Fibroblast of skin of right quadriceps (primary cell): ENCODE measurements at regions not wholly inside any gene's neighbourhood (a gene's known extent, or its start where the extent isn't known, plus 50 kb on each side); places are given as distances from the start of the nearest gene placed in this dataset.

Source experiments
- DNase-seq: peaks from one replicate; pipeline ENCODE4 v3.0.0-alpha.2; 2013

- DNase-seq, result no peak
Measured at GRCh38 chr10:29131952-29132547, 156.8 kb upstream of the LYZL1 start.

GRCh38 chr10:29132551-29133111, 156.2 kb upstream of the LYZL1 start:
- DNase-seq, result no peak

- DNase-seq, result no peak
Measured at GRCh38 chr10:29135337-29135736, 153.5 kb upstream of the LYZL1 start.

GRCh38 chr10:29136411-29136810, 152.5 kb upstream of the LYZL1 start:
- DNase-seq, result peak; percentile 27

- no peak for DNase-seq
Measured at GRCh38 chr10:29140151-29140550, 148.7 kb upstream of the LYZL1 start.

GRCh38 chr10:29140991-29141390, 147.9 kb upstream of the LYZL1 start:
- DNase-seq, result peak; percentile 93

- peak; percentile 28 for DNase-seq
Measured at GRCh38 chr10:29141761-29142160, 147.1 kb upstream of the LYZL1 start.

GRCh38 chr10:29142516-29143314, 146.2 kb upstream of the LYZL1 start:
- no peak for DNase-seq

GRCh38 chr10:29144126-29144525, 144.7 kb upstream of the LYZL1 start:
- no peak for DNase-seq

- no peak for DNase-seq
Measured at GRCh38 chr10:29146311-29147100, 142.4 kb upstream of the LYZL1 start.

- DNase-seq, result no peak
Measured at GRCh38 chr10:29150010-29150409, 138.9 kb upstream of the LYZL1 start.

- no peak for DNase-seq
Measured at GRCh38 chr10:29151005-29151404, 137.9 kb upstream of the LYZL1 start.

- no peak for DNase-seq
Measured at GRCh38 chr10:29157321-29157720, 131.5 kb upstream of the LYZL1 start.

GRCh38 chr10:29158066-29158465, 130.8 kb upstream of the LYZL1 start:
- no peak for DNase-seq

GRCh38 chr10:29160150-29160617, 128.7 kb upstream of the LYZL1 start:
- DNase-seq, result peak; percentile 84

- peak; percentile 30 for DNase-seq
Measured at GRCh38 chr10:29163746-29164145, 125.1 kb upstream of the LYZL1 start.

GRCh38 chr10:29166713-29167112, 122.2 kb upstream of the LYZL1 start:
- DNase-seq, result no peak

GRCh38 chr10:29169021-29169420, 119.8 kb upstream of the LYZL1 start:
- no peak for DNase-seq

GRCh38 chr10:29171717-29172116, 117.2 kb upstream of the LYZL1 start:
- no peak for DNase-seq

GRCh38 chr10:29174389-29174788, 114.5 kb upstream of the LYZL1 start:
- DNase-seq, result no peak

GRCh38 chr10:29176845-29177832, 111.7 kb upstream of the LYZL1 start:
- no peak for DNase-seq

GRCh38 chr10:29181936-29182335, 106.9 kb upstream of the LYZL1 start:
- DNase-seq, result no peak
